ENCODE measurements at regions not wholly inside any gene's neighbourhood (a gene's known extent, or its start where the extent isn't known, plus 50 kb on each side); places are given as distances from the start of the nearest gene placed in this dataset.

GRCh38 chr13:88761145-88761544 is 1090.0 kb downstream of the SLITRK5 start:
- no peak for TF ChIP-seq POLR2A (IDR thresholded peaks at IDR 0.05)
- TF ChIP-seq EP300 (IDR thresholded peaks at IDR 0.05) = no peak

Data from gastroesophageal sphincter (tissue), 2 donors.